HUES64 (cell line): ENCODE measurements at regions not wholly inside any gene's neighbourhood (a gene's known extent, or its start where the extent isn't known, plus 50 kb on each side); places are given as distances from the start of the nearest gene placed in this dataset.
A peak's percentile ranks its signal among the peaks of the same experiment; 100 is the strongest.
"Not testable (repeated sequence)": the region's sequence is repeated elsewhere in the genome, so short reads cannot be mapped to it uniquely, and the experiment has no call there.

Experiments
- H3K27ac ChIP-seq: 2 replicates; pipeline ENCODE4 v1.7.0; 2013; ENCODE audit warnings: low read depth, low read length, inconsistent platforms
- H3K27me3 ChIP-seq: 2 replicates; pipeline ENCODE4 v1.6.1; 2013; ENCODE audit warnings: mild to moderate bottlenecking, low read length; ENCODE audit not compliant: insufficient read depth
- H3K36me3 ChIP-seq: 2 replicates; pipeline ENCODE4 v1.6.1; 2013; ENCODE audit warnings: mild to moderate bottlenecking, low read length; ENCODE audit not compliant: insufficient read depth
- H3K4me1 ChIP-seq: 2 replicates; pipeline ENCODE4 v1.6.1; 2013; ENCODE audit warnings: mild to moderate bottlenecking, low read length, moderate library complexity; ENCODE audit not compliant: insufficient read depth
- H3K4me3 ChIP-seq: 2 replicates; pipeline ENCODE4 v1.5.1; 2013; ENCODE audit warnings: mild to moderate bottlenecking, low read length, moderate library complexity
- H3K9ac ChIP-seq: 2 replicates; pipeline ENCODE4 v1.6.1; 2013; ENCODE audit warnings: mild to moderate bottlenecking, low read depth, low read length
- H3K9me3 ChIP-seq: 2 replicates; pipeline ENCODE4 v1.6.1; 2013; ENCODE audit warnings: low read depth, low read length; ENCODE audit not compliant: insufficient read depth
- WGBS: fragments of 150-250, 120-280 bp; methylation state at CpG from one replicate; pipeline ENCODE4 v1.1.7; 2013; ENCODE audit warnings: missing lambda C conversion rate; 5-methylcytosine and 5-hydroxymethylcytosine counted together

- H3K9me3 ChIP-seq, result not testable (repeated sequence)
- 90% methylated on average over 2 of the region's 3 CpGs for WGBS
Measured at GRCh38 chr13:74260420-74260819, 126.2 kb upstream of the KLF12 start.

GRCh38 chr13:74259641-74260040, 125.4 kb upstream of the KLF12 start:
- Histone ChIP-seq H3K27me3 (no peaks in the 10 kb centered on the region), H3K9me3 (peaks cover 5% of the 10 kb centered on the region), H3K9ac (no peak overlapping the region), H3K4me3 (no peak overlapping the region), H3K27ac (no peak overlapping the region), H3K36me3 (no peaks in the 10 kb centered on the region), H3K4me1 (no peaks in the 10 kb centered on the region)
- 91% methylated on average over 2 of the region's 3 CpGs for WGBS

More at GRCh38 chr13:74260420-74260819, 126.2 kb upstream of the KLF12 start:
- H3K4me1 ChIP-seq, H3K36me3 ChIP-seq, H3K27ac ChIP-seq, H3K9ac ChIP-seq, H3K4me3 ChIP-seq, H3K27me3 ChIP-seq: not testable (repeated sequence)

DNA sequence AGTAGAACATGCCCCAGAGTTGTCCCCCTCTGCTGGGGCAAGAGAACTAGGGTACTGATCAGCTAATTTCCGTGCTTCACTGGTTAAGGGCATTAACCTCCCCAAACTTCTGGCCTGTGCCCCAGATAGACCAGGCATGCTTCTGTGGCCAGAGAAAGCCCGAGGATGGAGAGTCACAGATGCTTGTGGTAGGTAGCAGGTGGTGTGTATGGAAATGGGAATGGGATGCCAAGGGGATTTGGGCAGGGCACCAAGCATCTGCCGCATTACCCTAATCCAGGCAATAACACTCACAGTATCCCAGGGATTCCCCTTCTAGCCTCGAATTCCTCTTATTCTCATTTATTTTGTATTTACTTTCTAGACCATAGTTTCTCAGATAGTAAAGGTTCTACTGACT, 124.8 kb upstream of the KLF12 start:
- Histone ChIP-seq H3K4me1 (no peaks in the 10 kb centered on the region), H3K9me3 (no peaks in the 10 kb centered on the region), H3K27ac (no peak overlapping the region), H3K4me3 (no peak overlapping the region), H3K27me3 (no peaks in the 10 kb centered on the region), H3K36me3 (no peaks in the 10 kb centered on the region), H3K9ac (no peak overlapping the region)
- 91% methylated on average over 4 of the region's 4 CpGs for whole genome bisulfite sequencing

GRCh38 chr13:74256969-74257368, 122.8 kb upstream of the KLF12 start:
- Histone ChIP-seq H3K27ac (no peak overlapping the region), H3K9me3 (no peaks in the 10 kb centered on the region), H3K4me3 (no peak overlapping the region), H3K36me3 (no peaks in the 10 kb centered on the region), H3K27me3 (no peaks in the 10 kb centered on the region), H3K4me1 (no peaks in the 10 kb centered on the region), H3K9ac (no peak overlapping the region)
- 96% methylated on average over 4 of the region's 4 CpGs for WGBS

GRCh38 chr13:74253161-74253560, 119.0 kb upstream of the KLF12 start:
- no CpG with 5 or more reads among the region's 1 CpG for WGBS
- Histone ChIP-seq H3K9ac (no peak overlapping the region), H3K4me3 (no peak overlapping the region), H3K9me3 (no peaks in the 10 kb centered on the region), H3K4me1 (no peaks in the 10 kb centered on the region), H3K27ac (no peak overlapping the region), H3K36me3 (no peaks in the 10 kb centered on the region), H3K27me3 (no peaks in the 10 kb centered on the region)

- WGBS, result 95% methylated on average over 4 of the region's 5 CpGs
- H3K27me3 ChIP-seq, result no peaks in the 10 kb centered on the region
- H3K9me3 ChIP-seq, result no peaks in the 10 kb centered on the region
- no peak overlapping the region for H3K4me3 ChIP-seq
- no peak overlapping the region for H3K27ac ChIP-seq
- H3K9ac ChIP-seq, result no peak overlapping the region
- no peaks in the 10 kb centered on the region for H3K36me3 ChIP-seq
- H3K4me1 ChIP-seq, result no peaks in the 10 kb centered on the region
Measured at GRCh38 chr13:74251778-74252519, 117.7 kb upstream of the KLF12 start.

GRCh38 chr13:74250738-74251190, 116.6 kb upstream of the KLF12 start:
- no peak overlapping the region for H3K4me3 ChIP-seq
- WGBS, result 100% methylated on average over 2 of the region's 2 CpGs
- H3K4me1 ChIP-seq, result no peaks in the 10 kb centered on the region
- H3K36me3 ChIP-seq, result no peaks in the 10 kb centered on the region
- H3K27me3 ChIP-seq, result no peaks in the 10 kb centered on the region
- no peak overlapping the region for H3K9ac ChIP-seq
- no peaks in the 10 kb centered on the region for H3K9me3 ChIP-seq
- no peak overlapping the region for H3K27ac ChIP-seq

DNA sequence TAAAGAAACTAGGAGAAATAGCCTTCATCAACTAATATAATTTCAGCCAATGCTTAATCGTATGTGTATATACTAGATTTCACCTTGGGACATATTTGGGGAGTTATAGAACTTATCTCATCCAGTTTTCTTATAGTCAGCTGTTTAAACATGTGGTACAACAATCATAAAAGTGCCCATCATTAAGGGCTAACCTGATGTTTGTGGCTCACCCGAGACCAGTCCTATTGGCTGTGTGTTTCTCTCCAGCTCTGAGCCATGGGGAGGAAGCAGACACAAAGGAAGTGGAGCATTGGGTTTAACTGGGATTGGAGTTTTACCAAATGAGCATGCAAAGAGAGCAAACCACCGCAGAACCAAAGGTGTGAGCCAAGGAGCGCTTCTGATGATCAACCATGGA, 114.3 kb upstream of the KLF12 start:
- no peak overlapping the region for H3K9ac ChIP-seq
- no peaks in the 10 kb centered on the region for H3K4me1 ChIP-seq
- H3K36me3 ChIP-seq, result no peaks in the 10 kb centered on the region
- no peak overlapping the region for H3K4me3 ChIP-seq
- no peak overlapping the region for H3K27ac ChIP-seq
- no peaks in the 10 kb centered on the region for H3K9me3 ChIP-seq
- 94% methylated on average over 3 of the region's 4 CpGs for WGBS
- no peaks in the 10 kb centered on the region for H3K27me3 ChIP-seq

GRCh38 chr13:74246487-74246886, 112.3 kb upstream of the KLF12 start:
- H3K9ac ChIP-seq, result no peak overlapping the region
- no peaks in the 10 kb centered on the region for H3K27me3 ChIP-seq
- no peaks in the 10 kb centered on the region for H3K36me3 ChIP-seq
- 91% methylated on average over 8 of the region's 8 CpGs for WGBS
- H3K27ac ChIP-seq, result no peak overlapping the region
- no peak overlapping the region for H3K4me3 ChIP-seq
- H3K9me3 ChIP-seq, result no peaks in the 10 kb centered on the region
- H3K4me1 ChIP-seq, result no peaks in the 10 kb centered on the region

- no peak overlapping the region for H3K27ac ChIP-seq
- H3K9me3 ChIP-seq, result no peaks in the 10 kb centered on the region
- 94% methylated on average over 3 of the region's 5 CpGs for WGBS
- H3K27me3 ChIP-seq, result no peaks in the 10 kb centered on the region
- no peak overlapping the region for H3K9ac ChIP-seq
- no peak overlapping the region for H3K4me3 ChIP-seq
- no peaks in the 10 kb centered on the region for H3K4me1 ChIP-seq
- H3K36me3 ChIP-seq, result no peaks in the 10 kb centered on the region
Measured at GRCh38 chr13:74243637-74244526, 109.7 kb upstream of the KLF12 start.

- not testable (repeated sequence) for H3K9me3 ChIP-seq, H3K4me1 ChIP-seq, H3K36me3 ChIP-seq, H3K27me3 ChIP-seq, H3K9ac ChIP-seq, H3K27ac ChIP-seq
- 79% methylated on average over 18 of the region's 19 CpGs for WGBS
- H3K4me3 ChIP-seq, result 0 out of 2 replicates have a peak overlapping the region, but pooled peaks have one; percentile 19
Measured at GRCh38 chr13:74241343-74241742, 107.1 kb upstream of the KLF12 start.
